HUDEP-2 (cell line): ENCODE measurements at regions not wholly inside any gene's neighbourhood (a gene's known extent, or its start where the extent isn't known, plus 50 kb on each side); places are given as distances from the start of the nearest gene placed in this dataset.

ENCODE experiments used
- DNase-seq, 76 experiments: peaks; one replicate each; lab custom pipeline; 2025; ENCODE audit not compliant: unreplicated experiment in 76 of 76; lab: John Stamatoyannopoulos, UW

DNA sequence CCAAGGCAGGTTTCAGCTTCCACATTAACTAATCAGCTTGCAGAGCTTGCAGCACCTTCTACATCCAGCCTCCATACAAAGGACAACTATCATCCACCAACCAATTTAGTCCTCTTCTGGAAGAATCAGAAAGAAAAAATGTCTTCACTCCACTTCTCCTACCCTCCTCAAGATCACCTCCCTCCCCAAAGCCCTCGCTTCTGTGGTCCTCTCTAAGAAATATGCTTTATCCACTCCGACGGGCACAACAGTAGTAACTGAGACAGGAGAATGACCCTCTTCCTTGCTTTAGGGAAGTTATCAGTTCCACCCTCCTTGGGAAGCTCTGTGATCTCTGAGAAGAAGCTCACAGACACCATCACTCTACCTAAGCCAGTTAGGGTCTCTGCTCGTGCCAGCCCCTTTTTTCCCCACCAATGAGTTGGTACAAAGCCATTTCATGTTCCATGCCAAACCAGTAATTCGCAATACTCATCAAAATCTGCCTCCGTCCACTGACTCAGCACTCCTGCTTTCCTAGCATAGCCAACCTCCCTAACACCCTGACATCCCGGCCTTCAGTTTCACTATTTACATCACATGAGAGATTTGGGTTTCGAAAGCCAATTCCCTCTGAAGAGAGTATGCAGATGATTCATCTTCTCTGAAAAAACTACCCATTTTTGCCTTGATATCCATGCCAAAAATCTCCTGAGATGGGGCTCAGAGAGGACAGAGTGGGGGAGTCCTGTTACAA is 114.1 kb upstream of the PKDCC start:
- no peak for DNase-seq

DNA sequence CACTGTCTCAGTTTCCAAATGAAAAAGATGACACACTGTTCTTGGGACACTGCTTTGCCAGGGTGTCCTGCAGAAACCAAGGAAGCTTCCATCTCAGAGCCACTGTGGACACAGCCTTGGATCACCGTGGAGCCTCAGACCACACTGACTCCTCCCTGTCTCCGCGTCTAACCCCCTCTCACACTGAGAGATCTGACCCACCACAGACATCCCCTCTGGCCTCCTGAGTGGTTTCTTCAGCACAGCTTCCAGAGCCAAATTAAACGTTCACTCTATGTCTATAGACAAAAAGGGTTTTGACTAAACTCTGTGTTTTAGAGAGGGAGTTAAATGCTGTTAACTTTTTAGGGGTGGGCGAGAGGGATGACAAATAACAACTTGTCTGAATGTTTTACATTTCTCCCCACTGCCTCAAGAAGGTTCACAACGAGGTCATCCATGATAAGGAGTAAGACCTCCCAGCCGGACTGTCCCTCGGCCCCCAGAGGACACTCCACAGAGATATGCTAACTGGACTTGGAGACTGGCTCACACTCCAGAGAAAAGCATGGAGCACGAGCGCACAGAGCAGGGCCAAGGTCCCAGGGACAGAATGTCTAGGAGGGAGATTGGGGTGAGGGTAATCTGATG is 113.4 kb upstream of the PKDCC start:
- no peak for DNase-seq

DNA sequence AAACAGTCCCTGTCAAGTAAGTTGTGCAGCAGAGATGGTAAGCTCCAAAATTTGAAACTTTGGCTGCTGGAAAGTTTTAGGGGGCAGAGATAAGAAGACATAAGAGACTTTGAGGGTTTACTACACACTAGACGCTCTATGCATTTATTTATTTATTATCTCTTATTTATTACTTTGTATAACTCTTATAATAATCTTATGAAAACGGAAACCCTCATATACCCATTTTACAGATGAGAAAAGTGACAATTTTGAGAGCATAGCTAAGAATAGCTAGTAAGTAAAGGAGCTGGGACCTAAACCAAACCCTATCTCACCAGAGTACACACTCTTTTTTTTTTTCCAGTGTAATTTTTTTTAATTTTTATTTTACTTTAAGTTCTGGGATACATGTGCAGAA is 112.8 kb upstream of the PKDCC start:
- DNase-seq: no peak

DNA sequence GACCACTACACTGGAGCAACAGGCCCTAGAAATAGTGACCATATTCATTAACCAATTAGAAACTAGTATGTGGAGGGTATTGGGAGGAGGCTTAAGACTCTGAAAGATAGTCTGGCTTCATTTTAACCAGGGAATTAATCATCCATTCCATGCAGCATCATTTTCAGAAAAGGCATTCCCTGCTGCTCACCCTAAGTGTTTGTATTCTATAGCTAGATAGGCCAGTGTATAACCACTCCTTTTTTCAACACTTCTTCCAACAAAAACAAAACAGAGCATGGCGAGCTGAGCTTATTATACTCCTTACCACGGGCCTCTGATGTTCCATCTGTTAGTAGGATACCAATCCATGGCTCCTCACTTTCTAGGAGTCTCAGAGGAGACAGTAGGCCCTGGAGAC is 112.0 kb upstream of the PKDCC start:
- no peak for DNase-seq

DNA sequence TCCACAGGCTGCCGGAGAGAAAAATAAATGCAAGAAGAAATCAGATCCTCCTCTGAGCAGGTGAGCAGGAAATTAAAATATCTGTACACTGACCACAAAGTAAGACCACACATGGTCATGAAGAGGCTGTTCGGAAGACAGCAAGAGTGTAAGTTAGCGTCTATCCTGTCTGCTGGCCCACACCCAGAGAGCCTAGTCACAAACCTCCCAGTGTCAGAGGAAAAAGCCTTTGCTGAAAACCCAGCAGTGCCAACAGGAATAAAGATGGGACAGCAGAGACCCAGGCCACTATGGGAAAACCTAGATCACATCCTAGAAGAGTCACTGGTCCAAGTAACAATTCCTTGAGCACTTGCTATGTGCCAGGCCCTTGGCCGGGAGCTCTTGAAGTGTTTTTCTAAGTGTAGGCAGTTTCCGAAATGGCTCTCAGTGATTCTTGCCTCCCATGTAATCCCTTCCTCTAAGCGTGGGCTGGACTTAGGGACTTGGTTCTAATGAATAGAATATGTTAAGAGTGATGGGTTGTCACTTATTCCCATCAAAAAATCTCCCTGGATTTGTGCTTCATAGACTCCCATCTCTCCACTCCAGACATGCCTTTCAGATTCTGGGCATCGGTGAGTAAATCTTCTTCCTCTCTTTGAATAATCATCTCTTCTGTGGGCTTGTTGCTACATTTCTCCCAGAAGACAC is 110.9 kb upstream of the PKDCC start:
- DNase-seq: no peak

DNA sequence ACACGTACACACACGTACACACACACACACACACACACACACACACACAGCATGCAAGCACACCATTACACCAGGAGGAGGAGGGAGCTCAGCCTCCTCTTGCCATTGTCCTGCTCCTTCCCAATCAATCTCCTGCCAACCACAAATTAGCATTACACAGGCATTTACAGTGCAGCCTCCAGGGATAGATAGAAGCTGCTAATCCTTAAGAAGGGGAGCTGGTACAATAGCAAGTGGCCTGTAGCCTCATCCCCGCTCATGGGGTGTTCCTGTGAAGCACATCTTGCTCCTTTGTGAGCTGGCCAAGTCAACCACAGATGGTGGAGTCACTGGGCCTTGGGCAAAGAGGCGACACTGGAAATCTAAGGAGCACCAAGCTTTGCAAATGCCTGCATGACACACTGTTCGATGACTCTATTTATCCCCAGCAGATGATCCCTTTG is 110.3 kb upstream of the PKDCC start:
- no peak for DNase-seq

DNA sequence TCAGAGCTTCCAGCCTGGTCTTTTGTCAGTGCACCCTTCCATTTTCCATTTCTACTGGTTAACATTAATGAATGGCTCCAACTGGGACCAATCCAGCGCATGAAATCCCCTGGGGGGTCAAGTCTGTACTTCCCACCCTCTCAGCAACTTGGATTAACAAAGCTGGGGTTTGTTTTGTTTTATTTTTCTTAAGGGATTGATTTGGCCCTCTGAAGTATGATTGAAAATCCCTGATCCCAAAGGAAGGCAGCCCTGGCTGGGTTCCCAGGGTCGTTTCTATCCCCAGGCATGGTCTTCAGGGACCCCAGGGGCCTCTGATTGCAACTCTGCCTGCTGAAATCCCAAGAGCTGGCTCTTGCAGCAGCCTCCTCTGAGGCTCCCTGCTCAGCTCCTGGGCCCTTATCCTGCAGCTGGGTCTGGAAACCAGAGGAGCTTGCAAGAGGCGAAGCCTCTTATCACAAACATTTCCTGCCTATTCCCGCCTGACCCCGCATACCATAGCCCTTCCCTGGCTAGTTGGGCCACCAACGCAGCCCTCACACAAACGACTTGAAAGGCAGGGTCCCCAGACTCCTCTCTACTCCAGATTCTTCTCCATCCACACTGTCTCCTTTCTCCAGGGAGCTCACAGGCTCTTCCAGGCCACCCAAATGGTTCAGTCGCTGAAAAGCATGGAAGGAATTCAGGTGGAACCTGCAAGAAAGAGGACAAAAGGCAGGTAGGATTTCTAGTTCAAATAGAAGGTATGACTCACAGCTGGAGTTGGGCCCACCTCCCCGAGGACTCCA is 109.7 kb upstream of the PKDCC start:
- no peak for DNase-seq

DNA sequence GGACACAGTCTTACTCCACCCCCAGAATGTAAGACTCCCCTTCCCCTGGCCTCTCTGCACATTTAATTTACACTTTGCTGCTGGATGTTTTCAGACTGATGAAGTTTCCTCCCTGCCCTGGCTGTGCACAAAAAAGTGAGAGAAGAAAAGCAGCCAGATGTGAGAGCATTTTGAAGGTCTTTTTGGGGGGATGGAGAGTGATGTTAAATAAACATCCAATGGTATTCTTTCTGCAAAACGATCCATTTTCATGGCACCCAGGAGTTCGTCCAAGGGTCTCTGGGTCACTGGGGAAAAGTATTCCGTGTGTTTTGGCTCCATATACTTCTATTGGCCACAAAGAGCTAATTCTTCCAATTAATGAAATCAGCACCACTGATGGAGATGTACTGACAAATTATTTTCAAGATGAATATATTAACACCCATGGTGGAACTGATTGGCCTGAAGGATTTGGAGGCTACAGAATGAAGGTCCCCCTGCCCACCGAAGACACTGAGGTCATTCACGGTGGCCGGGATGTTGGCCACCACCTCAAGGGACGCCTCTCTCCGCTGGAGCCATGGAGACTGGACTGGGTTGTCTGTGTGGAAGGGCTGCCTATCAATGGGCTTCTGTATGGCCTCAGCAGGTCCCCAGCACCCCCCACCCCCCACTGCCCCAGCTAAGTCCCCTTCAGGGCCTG is 107.6 kb upstream of the PKDCC start:
- DNase-seq: no peak

DNA sequence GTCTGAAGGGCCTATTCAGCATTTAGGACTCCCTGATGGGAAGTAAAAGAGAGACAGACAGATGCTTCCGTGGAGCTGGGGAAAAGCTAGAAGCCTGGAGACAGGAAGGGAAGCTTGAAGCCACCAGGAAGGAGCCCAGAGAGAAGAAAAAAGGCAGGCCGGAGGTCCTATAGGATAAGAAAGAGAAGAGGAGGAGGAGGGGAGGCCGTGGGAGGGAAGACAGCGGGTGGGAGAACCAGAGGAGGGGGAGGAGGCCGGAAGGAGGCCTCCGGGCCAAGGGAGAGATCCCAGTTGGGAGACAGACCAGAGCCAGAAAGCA is 107.1 kb upstream of the PKDCC start:
- no peak for DNase-seq

DNA sequence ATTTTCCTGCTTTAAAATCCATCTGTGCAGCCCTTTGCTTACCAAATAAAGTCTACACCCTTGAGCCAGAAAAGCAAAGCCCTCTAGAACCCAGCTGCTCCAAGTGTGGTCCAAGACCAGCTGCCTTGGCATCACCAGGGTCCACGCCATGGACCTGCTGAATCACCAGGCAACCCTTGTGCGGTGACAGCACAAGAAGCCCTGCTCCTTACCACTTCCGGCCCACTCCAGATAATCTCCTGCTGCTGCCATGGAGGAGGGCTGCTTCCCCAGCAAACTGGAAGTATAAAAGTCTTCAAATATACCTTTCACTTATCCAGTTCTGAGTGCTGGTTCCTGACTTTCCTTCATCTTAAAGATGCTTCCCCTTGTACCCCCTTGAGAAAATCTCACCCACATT is 106.0 kb upstream of the PKDCC start:
- no peak for DNase-seq

DNA sequence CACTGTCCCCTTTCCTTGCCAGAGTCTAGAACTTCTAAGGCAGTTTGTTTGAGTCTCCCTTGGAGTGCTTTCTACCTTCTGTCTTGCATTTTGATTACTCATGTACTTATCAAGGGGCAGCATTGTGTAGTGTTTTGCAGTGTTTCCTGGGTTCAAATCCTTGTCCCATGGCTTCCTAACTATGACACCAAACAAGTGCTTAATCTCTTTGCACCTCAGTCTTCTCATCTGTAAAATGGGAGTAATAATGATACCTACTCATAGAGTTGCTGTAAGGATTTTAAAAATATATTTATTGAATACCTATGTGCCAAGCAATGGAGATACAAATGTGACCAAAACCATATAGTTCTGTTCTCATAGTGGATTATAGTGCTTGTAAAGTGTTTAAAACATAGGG is 105.5 kb upstream of the PKDCC start:
- no peak for DNase-seq

DNA sequence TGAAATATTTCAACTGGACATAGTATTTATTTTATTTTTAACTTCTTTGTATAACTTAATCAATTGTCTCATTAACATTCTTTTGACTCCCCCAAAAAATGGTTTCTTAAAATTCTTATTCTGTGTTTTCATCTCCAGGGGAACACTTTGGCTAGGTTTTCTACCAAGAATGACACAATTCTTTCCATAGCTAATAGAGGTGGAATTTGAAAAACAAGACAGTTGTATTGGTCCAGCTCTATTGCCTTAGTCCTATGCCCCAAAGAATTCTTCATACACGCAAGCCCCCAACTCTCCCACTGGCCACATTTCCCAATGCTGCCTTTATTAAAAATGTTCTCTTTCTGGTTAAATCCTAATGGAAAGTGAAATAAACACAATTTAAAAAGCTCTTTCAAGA is 104.7 kb upstream of the PKDCC start:
- DNase-seq: no peak

DNA sequence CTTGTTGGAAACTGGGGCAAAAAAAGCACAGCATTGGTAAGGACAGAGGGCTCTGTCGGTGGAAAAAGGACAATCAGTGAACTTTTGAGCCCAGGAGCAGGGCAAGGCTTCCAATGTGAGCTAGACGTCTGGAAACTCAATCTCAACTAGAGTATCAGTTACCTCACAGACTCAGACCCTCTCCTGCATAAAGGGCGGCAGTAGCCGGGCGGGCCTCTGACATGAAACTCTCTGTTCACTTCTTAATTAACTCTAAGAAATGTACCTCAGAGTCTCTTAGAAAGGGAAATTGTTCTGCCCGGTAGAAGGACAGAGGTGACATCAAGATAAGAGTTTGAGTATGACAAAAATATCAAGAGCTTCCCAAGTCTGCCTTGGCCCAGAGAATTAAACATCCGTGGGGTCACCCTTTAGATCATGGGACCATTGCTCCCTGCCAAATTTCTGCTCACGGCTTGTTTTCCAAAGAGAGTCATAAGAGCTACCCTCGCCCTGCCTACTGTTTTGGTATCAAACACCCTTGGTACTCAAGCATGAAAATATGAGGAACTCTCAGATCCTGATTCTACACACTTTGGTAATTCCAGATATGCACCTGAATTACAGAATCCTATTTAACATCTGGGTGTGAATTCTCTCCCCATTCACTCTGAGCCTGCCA is 103.5 kb upstream of the PKDCC start:
- no peak for DNase-seq

DNA sequence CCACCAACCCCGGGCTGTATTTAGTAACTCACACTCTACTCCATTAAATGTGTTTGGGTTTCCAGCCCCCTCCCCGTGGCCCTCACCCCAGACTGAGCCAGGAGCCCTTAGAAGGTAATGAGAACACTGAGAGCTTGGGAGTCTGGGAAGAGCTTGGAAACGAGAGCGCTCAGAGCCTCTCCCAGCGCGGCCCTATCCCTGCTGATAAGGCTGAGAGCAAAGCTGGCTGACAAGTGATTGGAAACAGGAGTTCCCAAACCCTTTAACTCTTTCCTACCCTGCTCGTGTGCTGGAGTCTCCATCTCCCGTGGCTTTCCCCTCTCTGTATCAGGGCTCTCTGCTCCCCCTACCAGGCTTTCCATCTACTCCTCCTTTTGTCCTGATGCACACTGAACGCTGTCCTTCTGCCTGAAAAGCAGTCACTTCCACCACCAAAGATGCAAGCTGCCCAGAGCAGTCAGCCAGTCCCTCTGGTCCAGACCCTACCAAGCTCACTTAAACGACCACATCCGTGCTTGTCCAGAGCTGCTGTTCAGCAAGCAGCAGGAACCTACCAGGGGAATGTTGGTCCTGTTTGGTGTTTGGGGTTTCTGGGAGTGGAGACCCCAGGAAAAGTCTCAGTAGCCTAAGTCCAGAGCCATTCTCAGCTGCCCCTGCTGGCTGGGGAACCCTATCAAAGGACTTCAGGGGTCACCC is 100.0 kb upstream of the PKDCC start:
- DNase-seq: no peak

DNA sequence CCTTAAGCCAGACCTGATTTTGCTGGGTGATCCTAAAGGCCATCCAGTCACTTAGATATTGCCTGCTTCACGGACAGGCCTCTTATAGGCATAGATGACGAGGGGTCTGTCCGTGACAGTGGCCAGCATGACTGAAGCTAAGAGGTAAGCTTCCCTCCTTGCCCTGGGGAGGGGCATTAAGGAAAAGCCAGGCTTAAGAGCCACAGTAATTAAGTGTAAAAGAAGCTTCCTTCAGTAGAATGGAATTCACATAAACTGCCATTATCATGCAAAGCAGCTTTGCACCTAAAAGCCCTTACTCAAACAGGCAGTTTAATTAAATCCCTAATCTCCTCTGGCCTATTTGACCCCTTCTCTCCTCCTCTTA is 99.4 kb upstream of the PKDCC start:
- DNase-seq: no peak

DNA sequence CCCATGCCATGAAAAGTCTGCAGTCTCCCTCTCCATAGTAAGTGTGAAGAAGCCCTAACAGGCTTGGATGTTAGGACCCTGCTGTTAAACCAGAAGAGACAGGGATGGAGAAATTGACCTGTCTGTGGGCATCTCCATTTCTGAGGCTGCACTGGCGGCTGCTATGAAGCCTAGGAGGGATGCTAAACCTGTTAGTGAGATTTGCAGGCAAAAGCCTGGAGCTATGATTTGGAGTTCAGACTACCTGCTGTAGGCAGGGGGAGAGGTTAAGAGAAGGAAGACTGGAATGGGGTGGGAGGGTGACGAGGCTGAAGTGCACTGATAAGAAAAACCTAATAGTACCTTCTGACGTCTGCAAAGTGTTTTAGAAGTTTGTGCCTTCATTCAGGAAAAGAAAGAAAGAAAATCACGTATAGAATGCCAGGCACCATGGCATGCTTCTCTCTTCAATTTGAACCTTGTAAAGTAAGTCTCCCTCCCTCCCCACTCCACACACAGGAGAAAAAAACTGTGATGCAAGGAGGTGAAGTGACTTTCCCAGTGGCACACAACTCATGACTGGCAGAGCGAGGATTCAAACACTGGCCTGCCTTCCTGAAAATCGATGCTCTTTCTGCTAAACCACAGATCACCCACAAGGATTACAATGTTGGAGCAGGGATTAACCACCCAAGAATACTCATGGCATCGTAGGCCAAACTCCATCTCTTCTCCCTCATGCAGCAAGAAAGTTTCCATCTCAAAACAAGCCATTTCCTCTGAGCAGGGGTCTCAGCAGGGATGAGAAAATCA is 98.5 kb upstream of the PKDCC start:
- no peak for DNase-seq

DNA sequence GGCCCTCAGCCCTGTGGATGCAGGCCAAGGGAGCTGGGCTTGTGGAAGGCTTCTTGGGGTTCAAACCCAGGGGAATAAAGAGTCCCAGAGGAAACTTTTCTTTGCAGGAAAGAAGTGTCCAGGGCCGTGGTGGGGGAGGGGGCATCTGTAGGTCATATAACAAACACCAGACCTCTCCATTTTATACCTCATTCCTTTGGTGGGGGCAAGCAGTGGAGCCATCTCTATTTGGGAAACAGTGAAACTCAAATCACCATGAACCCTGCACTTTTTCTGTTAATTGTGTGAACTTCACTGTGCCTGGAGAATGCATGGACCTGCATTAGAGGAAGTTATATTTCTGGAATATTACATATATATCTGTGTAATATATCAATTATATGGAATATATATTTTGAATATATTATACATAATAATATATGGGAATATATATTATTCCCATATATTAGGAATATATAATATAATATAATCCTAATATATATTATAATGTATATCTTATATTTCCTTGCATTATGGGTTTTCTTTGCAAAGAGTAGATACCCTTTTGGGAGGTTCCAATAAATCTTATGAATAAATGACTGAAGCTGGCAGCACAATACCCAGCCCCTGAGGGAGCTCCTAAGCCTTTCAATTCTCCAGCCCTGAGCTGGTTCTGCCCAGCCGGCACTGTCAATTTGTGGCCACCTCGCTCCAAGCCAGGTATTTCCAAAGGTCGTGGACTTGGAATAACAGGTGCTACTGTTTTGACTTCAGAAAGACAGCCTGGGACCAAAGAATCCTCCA is 97.7 kb upstream of the PKDCC start:
- DNase-seq: no peak

DNA sequence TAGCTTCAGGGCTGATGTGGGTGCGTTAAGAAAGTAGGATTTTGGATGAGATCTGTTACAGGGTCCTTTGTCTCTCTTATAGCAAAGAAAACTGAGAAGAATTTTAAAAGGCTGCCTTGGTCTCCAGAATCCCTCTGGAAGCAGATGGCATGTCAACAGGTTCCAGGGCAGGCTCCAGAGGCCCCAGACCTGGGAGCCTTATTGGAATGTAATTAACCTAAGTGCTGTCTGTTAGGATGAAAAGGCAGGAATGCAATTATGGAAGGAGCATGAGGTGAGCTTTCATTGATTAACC is 97.2 kb upstream of the PKDCC start:
- no peak for DNase-seq
